ENCODE measurements at regions not wholly inside any gene's neighbourhood (a gene's known extent, or its start where the extent isn't known, plus 50 kb on each side); places are given as distances from the start of the nearest gene placed in this dataset.
A peak's percentile ranks its signal among the peaks of the same experiment; 100 is the strongest.

DNA sequence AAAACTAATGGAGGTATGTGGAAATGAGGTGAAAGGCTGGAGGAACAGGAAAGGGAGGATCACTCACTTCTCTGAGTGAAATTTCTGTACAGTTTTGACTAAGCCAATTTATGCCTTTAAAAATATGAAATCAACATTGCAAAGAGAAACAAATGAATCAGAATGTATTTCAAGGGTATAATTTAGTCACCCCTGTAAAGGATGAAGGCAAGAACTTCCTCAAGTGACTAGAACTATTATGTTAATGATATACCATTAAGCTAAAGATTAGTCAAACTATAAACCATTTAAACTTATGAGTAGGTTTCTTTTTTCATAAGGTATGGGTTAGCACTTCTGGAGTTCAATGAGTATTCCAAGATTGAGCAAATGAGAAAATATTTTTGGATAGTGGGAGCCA lies 184.5 kb upstream of the CHORDC1 start (continued):
- TF ChIP-seq ZSCAN18 (CRISPR knock-in tag; IDR thresholded peaks at IDR 0.05) (no peak), ZNF423 (CRISPR knock-in tag; IDR thresholded peaks at IDR 0.05) (no peak), ELF4 (CRISPR knock-in tag; IDR thresholded peaks at IDR 0.05; ENCODE audit: low read depth) (no peak), TEAD1 (CRISPR knock-in tag; IDR thresholded peaks at IDR 0.05) (no peak), JAZF1 (CRISPR knock-in tag; IDR thresholded peaks at IDR 0.05) (no peak), ZBTB43 (CRISPR knock-in tag; IDR thresholded peaks at IDR 0.05) (no peak)
- TF ChIP-seq, protein P1, sequence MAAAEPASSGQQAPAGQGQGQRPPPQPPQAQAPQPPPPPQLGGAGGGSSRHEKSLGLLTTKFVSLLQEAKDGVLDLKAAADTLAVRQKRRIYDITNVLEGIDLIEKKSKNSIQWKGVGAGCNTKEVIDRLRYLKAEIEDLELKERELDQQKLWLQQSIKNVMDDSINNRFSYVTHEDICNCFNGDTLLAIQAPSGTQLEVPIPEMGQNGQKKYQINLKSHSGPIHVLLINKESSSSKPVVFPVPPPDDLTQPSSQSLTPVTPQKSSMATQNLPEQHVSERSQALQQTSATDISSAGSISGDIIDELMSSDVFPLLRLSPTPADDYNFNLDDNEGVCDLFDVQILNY (CRISPR knock-in tag; IDR thresholded peaks at IDR 0.05) = no peak
- TF ChIP-seq, protein P2, sequence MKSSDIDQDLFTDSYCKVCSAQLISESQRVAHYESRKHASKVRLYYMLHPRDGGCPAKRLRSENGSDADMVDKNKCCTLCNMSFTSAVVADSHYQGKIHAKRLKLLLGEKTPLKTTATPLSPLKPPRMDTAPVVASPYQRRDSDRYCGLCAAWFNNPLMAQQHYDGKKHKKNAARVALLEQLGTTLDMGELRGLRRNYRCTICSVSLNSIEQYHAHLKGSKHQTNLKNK (CRISPR knock-in tag; IDR thresholded peaks at IDR 0.05) = no peak
- TF ChIP-seq, protein P3, sequence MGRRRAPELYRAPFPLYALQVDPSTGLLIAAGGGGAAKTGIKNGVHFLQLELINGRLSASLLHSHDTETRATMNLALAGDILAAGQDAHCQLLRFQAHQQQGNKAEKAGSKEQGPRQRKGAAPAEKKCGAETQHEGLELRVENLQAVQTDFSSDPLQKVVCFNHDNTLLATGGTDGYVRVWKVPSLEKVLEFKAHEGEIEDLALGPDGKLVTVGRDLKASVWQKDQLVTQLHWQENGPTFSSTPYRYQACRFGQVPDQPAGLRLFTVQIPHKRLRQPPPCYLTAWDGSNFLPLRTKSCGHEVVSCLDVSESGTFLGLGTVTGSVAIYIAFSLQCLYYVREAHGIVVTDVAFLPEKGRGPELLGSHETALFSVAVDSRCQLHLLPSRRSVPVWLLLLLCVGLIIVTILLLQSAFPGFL (CRISPR knock-in tag; IDR thresholded peaks at IDR 0.05; ENCODE audit: borderline replicate concordance) = no peak

- Mint-ChIP-seq H3K4me3 (no peak overlapping the region), H3K36me3 (no peaks in the 10 kb centered on the region), H3K27ac (no peak overlapping the region), H3K27me3 (ENCODE audit: low read depth) (no peaks in the 10 kb centered on the region), H3K9me3 (no peaks in the 10 kb centered on the region), H3K4me1 (peaks cover 10% of the 10 kb centered on the region)
- ATAC-seq (no peak), DNase-seq (ENCODE audit: low spot score) (no peak)
- TF ChIP-seq ZNF671 (CRISPR knock-in tag; IDR thresholded peaks at IDR 0.05) (no peak), IRF2 (CRISPR knock-in tag; IDR thresholded peaks at IDR 0.05; ENCODE audit: borderline replicate concordance, low read depth) (no peak), NR1H2 (CRISPR knock-in tag; IDR thresholded peaks at IDR 0.05) (no peak), MXD4 (CRISPR knock-in tag; IDR thresholded peaks at IDR 0.05; ENCODE audit: borderline replicate concordance) (no peak)
- TF ChIP-seq, protein P4, sequence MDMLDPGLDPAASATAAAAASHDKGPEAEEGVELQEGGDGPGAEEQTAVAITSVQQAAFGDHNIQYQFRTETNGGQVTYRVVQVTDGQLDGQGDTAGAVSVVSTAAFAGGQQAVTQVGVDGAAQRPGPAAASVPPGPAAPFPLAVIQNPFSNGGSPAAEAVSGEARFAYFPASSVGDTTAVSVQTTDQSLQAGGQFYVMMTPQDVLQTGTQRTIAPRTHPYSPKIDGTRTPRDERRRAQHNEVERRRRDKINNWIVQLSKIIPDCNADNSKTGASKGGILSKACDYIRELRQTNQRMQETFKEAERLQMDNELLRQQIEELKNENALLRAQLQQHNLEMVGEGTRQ (CRISPR knock-in tag; IDR thresholded peaks at IDR 0.05) = no peak
- ChIA-PET CTCF (no interaction called here), POLR2A (no interaction called here)
These were observed 169.8 kb upstream of the CHORDC1 start for GRCh38 chr11:90392692-90393091.

GRCh38 chr11:90391756-90392155 lies 168.9 kb upstream of the CHORDC1 start:
- ChIA-PET POLR2A (no interaction called here), CTCF (no interaction called here)
- Mint-ChIP-seq H3K27me3 (ENCODE audit: low read depth) (no peaks in the 10 kb centered on the region), H3K4me1 (peaks cover 10% of the 10 kb centered on the region), H3K36me3 (no peaks in the 10 kb centered on the region), H3K9me3 (0 out of 2 replicates have a peak, but pooled peaks cover 2% of the 10 kb centered on the region), H3K4me3 (no peak overlapping the region), H3K27ac (no peak overlapping the region)
- peak; percentile 12 for DNase-seq (ENCODE audit: low spot score)
- peak; percentile 89 for ATAC-seq
- TF ChIP-seq ATF1 (CRISPR knock-in tag; IDR thresholded peaks at IDR 0.05) (no peak), RORB (CRISPR knock-in tag; IDR thresholded peaks at IDR 0.05) (no peak), ETV6 (CRISPR knock-in tag; IDR thresholded peaks at IDR 0.05) (no peak), ZNF121 (CRISPR knock-in tag; IDR thresholded peaks at IDR 0.05) (no peak), TEAD1 (CRISPR knock-in tag; IDR thresholded peaks at IDR 0.05) (no peak), IRF2 (CRISPR knock-in tag; IDR thresholded peaks at IDR 0.05; ENCODE audit: borderline replicate concordance, low read depth) (no peak), ELF4 (CRISPR knock-in tag; IDR thresholded peaks at IDR 0.05; ENCODE audit: low read depth) (no peak)
- TF ChIP-seq, protein P5, sequence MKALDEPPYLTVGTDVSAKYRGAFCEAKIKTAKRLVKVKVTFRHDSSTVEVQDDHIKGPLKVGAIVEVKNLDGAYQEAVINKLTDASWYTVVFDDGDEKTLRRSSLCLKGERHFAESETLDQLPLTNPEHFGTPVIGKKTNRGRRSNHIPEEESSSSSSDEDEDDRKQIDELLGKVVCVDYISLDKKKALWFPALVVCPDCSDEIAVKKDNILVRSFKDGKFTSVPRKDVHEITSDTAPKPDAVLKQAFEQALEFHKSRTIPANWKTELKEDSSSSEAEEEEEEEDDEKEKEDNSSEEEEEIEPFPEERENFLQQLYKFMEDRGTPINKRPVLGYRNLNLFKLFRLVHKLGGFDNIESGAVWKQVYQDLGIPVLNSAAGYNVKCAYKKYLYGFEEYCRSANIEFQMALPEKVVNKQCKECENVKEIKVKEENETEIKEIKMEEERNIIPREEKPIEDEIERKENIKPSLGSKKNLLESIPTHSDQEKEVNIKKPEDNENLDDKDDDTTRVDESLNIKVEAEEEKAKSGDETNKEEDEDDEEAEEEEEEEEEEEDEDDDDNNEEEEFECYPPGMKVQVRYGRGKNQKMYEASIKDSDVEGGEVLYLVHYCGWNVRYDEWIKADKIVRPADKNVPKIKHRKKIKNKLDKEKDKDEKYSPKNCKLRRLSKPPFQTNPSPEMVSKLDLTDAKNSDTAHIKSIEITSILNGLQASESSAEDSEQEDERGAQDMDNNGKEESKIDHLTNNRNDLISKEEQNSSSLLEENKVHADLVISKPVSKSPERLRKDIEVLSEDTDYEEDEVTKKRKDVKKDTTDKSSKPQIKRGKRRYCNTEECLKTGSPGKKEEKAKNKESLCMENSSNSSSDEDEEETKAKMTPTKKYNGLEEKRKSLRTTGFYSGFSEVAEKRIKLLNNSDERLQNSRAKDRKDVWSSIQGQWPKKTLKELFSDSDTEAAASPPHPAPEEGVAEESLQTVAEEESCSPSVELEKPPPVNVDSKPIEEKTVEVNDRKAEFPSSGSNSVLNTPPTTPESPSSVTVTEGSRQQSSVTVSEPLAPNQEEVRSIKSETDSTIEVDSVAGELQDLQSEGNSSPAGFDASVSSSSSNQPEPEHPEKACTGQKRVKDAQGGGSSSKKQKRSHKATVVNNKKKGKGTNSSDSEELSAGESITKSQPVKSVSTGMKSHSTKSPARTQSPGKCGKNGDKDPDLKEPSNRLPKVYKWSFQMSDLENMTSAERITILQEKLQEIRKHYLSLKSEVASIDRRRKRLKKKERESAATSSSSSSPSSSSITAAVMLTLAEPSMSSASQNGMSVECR (CRISPR knock-in tag; IDR thresholded peaks at IDR 0.05; ENCODE audit: borderline replicate concordance) = no peak
- TF ChIP-seq, protein P6, sequence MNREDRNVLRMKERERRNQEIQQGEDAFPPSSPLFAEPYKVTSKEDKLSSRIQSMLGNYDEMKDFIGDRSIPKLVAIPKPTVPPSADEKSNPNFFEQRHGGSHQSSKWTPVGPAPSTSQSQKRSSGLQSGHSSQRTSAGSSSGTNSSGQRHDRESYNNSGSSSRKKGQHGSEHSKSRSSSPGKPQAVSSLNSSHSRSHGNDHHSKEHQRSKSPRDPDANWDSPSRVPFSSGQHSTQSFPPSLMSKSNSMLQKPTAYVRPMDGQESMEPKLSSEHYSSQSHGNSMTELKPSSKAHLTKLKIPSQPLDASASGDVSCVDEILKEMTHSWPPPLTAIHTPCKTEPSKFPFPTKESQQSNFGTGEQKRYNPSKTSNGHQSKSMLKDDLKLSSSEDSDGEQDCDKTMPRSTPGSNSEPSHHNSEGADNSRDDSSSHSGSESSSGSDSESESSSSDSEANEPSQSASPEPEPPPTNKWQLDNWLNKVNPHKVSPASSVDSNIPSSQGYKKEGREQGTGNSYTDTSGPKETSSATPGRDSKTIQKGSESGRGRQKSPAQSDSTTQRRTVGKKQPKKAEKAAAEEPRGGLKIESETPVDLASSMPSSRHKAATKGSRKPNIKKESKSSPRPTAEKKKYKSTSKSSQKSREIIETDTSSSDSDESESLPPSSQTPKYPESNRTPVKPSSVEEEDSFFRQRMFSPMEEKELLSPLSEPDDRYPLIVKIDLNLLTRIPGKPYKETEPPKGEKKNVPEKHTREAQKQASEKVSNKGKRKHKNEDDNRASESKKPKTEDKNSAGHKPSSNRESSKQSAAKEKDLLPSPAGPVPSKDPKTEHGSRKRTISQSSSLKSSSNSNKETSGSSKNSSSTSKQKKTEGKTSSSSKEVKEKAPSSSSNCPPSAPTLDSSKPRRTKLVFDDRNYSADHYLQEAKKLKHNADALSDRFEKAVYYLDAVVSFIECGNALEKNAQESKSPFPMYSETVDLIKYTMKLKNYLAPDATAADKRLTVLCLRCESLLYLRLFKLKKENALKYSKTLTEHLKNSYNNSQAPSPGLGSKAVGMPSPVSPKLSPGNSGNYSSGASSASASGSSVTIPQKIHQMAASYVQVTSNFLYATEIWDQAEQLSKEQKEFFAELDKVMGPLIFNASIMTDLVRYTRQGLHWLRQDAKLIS (CRISPR knock-in tag; IDR thresholded peaks at IDR 0.05; ENCODE audit: borderline replicate concordance) = no peak
